ENCODE measurements at regions not wholly inside any gene's neighbourhood (a gene's known extent, or its start where the extent isn't known, plus 50 kb on each side); places are given as distances from the start of the nearest gene placed in this dataset.
"Not testable (repeated sequence)": the region's sequence is repeated elsewhere in the genome, so short reads cannot be mapped to it uniquely, and the experiment has no call there.

GRCh38 chr1:38746941-38747600 is 112.5 kb downstream of the RRAGC start:
- DNase-seq (ENCODE audit: low spot score), result no peak

DNA sequence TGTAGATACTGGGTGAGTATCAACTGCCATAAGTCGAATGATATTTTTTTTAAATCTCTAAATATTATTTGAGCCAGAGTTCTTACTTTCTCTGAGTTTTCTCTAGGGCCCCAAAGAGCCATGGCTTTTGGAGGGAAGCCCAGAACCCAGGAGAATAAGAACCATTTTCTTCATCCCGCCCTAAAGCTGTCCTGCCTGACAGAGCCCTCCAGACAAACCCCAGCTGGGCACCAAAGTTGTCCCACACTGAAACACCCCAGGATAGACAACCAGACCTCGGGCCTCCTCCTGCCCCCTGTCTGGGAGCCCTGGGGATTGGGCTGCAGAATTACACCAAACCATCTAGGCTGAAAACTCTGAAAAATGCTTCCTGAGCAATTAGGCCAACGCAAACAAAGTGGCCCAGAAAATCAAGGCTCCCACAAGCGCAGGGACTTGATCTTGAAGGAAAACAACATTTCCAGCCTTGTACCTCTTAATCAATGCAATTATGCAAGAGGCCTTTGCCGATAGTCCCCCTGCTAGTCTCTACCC is 113.1 kb downstream of the RRAGC start:
- no peak for DNase-seq (ENCODE audit: low spot score)

DNA sequence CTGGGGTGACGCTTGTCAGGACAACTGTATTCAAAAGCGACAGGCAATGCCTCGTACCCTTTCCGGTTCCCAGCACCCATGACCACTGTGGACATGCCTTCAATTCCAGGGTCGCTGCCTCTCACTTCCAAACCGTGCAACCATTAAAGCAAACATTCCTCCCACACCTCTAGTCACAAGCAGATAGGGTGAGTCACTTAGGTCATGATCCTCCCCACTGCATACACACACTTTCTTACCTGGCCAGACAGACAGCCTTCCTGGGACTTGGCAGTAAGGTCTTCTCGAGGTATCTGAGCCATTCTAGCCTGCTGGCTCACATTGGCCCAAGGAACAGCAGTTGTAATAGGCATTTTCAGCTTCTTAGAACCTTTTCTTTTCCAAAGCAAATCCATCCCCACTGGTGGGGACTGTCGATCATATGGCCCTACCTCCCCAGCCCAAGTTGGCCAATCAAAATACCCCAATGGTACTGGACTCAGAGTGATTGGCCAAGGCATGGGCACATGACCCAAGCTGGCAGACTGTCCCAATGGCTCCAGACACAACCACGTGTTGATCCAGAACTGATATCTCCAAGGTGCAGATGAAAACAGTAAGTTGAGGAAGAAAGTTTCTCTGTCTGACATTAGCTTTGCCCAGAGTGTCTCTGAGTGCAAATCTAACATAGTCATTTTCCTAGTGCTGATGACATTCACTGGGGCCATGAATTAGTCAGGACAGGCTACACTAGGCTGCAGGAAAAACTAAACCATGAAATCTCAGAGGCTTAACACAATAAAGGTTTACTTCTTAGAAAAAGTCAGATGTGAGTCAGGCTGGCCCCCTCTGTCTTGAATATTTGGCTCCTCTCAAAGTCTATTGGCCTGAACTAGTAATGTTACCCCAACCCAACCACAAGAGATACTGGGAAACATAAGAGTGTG is 113.8 kb downstream of the RRAGC start:
- DNase-seq (ENCODE audit: low spot score), result no peak

DNA sequence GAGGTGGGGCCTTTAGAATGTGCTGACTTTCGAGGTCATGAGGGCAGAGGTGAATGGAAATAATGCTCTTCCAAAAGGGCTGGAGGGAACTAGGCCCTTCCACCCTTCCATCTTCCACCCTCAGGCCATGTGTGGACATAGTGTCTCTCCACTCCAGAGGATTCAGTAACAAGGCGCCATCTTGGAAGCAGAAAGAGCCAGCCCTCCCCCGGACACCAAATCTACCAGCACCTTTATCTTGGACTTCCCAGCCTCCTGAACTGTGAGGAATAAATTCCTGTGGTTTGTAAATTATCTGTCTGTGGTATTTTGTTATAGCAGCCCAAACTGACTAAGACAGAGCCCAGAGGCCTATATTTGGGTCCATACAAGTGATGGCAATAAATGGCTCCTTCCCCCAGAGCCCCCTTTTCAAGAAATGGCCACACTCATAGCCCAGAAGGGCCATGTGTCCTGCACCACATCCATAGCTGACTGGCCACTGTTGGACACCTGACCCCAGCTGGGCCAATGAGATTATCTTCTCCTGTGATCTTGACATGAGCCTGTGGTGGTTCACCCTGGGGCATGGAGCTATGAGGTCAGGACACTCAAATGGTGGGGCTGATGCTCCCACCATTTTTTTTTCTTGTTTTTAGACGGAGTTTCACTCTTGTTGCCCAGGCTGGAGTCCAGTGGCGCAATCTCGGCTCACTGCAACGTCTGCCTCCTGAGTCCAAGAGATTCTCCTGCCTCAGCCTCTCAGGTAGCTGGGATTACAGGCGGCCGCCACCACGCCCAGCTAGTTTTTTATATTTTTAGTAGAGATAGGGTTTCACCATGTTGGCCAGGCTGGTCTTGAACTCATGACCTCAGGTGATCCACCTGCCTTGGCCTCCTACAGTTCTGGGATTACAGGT is 114.9 kb downstream of the RRAGC start:
- DNase-seq (ENCODE audit: low spot score), result no peak

DNA sequence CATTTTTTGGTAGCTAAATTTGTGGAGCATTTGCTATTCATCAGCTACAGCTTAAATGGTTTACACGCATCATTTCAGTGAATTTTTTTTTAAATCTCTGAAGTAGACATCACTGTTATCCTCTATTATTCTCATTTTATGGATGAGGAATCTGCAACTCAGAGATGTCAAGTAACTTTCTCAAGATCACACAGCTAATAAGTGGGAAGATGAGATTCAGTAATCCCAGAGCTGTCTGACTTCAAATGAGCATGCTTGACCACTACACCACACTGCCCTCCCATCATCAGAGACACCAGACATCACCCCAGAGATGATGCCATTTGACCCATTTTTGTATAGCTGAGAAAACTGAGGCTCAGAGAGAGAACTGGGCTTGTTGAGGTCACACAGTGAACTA is 116.4 kb downstream of the RRAGC start:
- no peak for DNase-seq (ENCODE audit: low spot score)

DNA sequence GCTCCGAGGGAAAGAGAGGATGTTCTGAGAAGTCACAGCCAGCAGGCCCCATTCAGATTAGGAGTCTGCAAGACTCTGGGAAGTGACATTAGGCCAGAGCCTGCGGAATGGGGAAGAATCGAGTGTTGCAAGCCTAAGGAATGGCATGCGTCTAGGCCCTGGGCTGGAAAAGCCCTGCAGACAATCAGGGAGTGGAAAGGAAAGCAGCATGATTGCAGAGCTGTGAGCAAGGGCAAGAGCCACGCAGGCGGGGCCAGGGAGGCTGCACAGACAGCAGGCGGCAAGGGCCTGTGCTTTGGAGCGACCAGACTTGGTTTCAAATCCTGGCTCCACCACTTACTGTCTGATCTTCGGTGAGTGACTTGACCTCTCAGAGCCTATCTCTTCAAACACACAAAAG is 118.2 kb downstream of the RRAGC start:
- no peak for DNase-seq (ENCODE audit: low spot score)

GRCh38 chr1:38740487-38740886 is 119.1 kb downstream of the RRAGC start:
- DNase-seq (ENCODE audit: low spot score), result no peak

DNA sequence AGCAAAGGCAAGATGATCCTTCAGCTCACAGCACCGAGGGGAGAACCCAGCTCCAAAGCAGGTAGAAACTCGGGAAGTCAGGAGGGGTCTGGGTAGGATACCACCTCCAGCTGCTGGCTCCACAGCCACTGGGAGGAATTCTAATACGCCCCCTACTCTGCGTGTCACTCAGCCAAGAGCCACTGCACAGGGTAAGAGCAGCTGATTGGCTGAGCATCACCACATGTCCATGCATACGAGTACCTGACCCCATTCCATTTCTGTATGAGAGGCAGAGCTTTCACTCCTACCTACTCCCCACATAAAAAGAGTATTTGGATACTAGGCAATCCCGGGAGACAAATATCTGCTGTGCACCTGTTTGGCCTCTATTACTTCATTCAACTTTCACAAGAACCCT is 121.4 kb downstream of the RRAGC start:
- no peak for DNase-seq (ENCODE audit: low spot score)

DNA sequence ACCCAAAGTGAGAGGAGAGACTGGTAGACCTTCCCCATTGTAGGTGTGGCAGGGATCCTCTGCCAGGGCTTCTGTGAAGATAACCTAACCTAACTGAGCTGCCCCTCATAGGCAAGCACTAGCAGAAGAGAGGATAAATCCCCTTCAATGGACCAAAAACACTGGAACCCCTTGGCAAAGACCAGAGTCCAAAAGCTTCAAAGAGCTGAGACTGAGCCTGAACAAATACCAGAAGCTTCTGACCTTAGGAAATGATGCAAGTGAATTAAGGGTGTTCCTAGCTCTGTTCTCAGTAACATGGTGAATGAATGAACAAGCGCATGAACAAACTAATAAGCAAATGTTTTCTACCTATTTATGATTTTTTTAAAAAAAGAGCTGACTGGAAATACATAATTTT is 123.2 kb downstream of the RRAGC start:
- no peak for DNase-seq (ENCODE audit: low spot score)

GRCh38 chr1:38735651-38736161 is 123.9 kb downstream of the RRAGC start:
- no peak for DNase-seq (ENCODE audit: low spot score)

DNA sequence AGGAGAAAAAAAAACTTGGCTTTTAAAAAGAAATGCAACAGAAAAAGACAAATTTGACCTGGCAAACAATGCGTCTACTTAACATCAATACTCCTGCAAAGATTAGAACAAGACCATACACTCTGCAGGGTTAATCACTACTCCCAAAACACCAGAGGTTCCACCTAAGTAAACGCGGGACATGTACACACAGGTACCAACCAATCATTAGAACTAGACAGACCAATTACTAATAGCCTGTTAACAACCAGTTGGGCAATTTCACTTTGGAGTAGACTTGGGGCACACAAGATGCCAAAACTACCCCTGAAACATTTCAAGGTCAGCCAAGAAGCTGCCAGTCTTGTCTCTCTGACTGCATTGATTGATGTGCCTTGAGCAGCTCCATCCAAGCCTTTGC is 125.8 kb downstream of the RRAGC start:
- DNase-seq (ENCODE audit: low spot score), result no peak

DNA sequence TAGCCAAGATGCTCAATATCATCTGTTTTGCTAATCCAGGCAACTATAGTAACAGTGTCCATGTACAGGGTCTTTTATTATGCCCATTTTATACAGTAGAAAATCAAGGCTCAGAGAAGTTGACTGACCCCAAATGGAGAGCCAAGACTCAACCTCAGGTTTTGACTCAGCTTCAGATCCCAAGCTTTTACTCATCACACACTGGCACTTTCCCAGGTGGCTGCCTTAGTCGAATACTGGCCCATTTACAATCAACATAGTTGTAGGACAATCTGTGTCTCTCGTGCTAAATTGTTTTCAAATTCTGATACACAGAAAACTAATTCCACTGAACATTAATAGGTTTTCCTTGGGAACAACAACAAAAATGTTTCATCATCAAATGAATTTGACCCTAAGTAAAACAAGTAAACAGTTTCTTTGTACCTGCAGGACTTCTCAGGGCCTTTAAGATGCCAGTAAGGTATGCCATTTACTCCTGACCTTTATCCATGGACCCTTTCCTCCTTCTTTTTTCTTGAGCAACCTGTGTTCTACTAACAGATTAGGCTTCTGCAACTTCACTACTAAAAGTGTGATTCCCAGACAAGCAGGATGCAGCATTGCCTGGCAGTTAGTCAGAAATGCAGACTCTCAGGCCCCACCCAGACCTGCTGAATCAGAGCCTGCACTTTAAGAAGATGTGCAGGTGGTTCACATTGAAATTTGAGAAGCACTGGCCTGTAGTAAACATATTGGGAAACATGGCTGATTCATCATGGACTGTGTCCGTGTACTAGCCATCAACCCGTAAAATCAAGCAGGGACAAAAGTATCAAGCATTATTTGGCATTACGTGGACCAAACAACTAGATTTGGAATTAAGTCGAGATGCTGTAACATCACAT is 128.8 kb downstream of the RRAGC start:
- no peak for DNase-seq (ENCODE audit: low spot score)

- DNase-seq (ENCODE audit: low spot score), result no peak
Observed at GRCh38 chr1:38728585-38728908, 131.0 kb downstream of the RRAGC start.

- no peak for DNase-seq (ENCODE audit: low spot score)
Observed at GRCh38 chr1:38727684-38728584, 131.6 kb downstream of the RRAGC start.

GRCh38 chr1:38725321-38725961 is 134.1 kb downstream of the RRAGC start:
- DNase-seq (ENCODE audit: low spot score), result not testable (repeated sequence)

DNA sequence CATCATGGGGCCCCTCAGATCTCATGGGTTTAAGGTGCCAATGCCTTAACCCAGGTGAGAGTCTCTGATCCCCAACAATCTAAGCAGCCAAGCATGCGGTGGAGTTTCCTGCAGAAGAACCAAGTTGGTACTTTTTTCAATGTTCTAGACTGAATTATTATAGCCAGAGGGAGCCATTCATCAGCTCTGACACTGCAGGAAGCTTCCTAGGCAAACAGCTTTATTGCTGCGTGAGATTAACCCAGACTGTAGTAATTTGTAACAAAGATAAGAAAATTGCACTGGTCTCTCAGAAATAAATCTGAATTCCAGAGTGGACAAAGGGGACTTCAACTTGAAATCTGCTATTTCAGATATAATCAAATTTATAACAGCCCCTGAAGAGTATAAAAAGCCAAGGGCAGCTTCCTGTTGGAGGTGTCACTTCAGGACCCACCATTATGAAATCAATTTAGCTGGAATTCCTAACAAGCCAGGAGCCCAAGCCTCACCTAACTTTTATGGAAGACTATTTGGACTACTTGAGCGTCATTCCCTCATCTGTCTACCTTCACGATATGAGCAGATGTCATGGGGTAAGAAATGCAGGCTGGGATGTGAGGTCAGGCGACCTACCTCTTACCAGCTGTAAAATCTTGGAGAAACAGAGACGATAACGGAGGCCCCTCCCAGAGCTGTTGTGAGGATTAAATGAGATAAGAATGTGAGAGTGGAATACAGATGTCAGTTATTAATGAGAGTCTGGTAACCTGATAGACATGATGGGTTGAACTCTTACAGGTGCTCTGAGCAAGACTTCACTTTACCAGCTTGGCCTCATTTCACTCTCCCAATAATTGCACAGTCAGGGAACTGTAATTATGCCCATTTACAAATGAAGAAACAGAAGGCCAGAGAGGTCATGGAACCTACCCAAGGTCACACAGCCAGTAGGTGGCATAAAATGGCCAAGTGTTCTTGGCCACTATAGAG is 135.1 kb downstream of the RRAGC start:
- DNase-seq (ENCODE audit: low spot score), result no peak

DNA sequence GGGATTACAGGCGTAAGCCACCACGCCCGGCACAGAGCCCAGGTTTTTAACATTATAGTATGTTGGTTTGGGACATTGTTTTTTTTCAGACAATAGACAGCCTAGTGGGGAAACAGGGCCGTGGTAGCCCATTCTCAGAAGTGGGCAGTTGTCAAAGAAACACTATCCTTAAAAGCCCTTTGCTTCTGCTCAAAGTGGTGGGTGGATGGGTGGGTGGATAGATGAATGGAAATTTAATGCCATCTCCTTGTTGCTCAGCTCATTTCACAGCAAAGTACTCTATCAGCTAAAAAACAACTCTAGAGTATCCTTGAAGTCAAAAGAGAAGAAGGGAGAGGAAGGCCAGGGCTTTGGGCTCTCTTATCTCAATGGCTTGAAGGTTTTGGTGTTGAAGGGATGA is 137.8 kb downstream of the RRAGC start:
- DNase-seq (ENCODE audit: low spot score), result no peak

GRCh38 chr1:38719880-38720279 is 139.7 kb downstream of the RRAGC start:
- no peak for DNase-seq (ENCODE audit: low spot score)

Measured in CD4-positive, alpha-beta T cell treated with Interleukin-6 at 100 ng/mL for 8 hours (primary cell).